Keratinocyte (primary cell): ENCODE measurements at regions not wholly inside any gene's neighbourhood (a gene's known extent, or its start where the extent isn't known, plus 50 kb on each side); places are given as distances from the start of the nearest gene placed in this dataset.
A peak's percentile ranks its signal among the peaks of the same experiment; 100 is the strongest.

ENCODE experiments used
- DNase-seq: peaks from one replicate; pipeline ENCODE4 v3.0.0-alpha.2; 2011; ENCODE audit warnings: low read depth, missing footprints, low spot score
- FAIRE-seq: peaks from 2 replicates; lab custom pipeline; 2011; peaks lifted over from hg19 to GRCh38; lab: Jason Lieb, UNC
- H2AFZ ChIP-seq: 2 replicates; pipeline ENCODE4 v1.6.0; 2012; ENCODE audit warnings: low read length, control low read depth, inconsistent platforms; ENCODE audit not compliant: control insufficient read depth
- H3K27ac ChIP-seq: 2 replicates; pipeline ENCODE4 v1.5.1; 2011; ENCODE audit warnings: low read length; ENCODE audit not compliant: control insufficient read depth, insufficient read depth
- H3K27me3 ChIP-seq: 3 replicates; pipeline ENCODE4 v1.6.0; 2011; ENCODE audit warnings: low read length; ENCODE audit not compliant: control insufficient read depth, insufficient read depth; ENCODE audit errors: extremely low read depth
- H3K36me3 ChIP-seq, 2 experiments: 2 replicates in 1 of 2; 3 replicates in 1 of 2; pipeline ENCODE4 v1.5.1; 2011; ENCODE audit warnings: low read length in 2 of 2, mild to moderate bottlenecking in 1 of 2; ENCODE audit not compliant: control insufficient read depth in 2 of 2, insufficient read depth in 2 of 2; ENCODE audit errors: extremely low read depth in 1 of 2
- H3K4me1 ChIP-seq: 3 replicates; pipeline ENCODE4 v1.5.1; 2011; ENCODE audit warnings: low read length; ENCODE audit not compliant: control insufficient read depth, insufficient read depth; ENCODE audit errors: extremely low read depth
- H3K4me2 ChIP-seq: 3 replicates; pipeline ENCODE4 v1.6.0; 2011; ENCODE audit warnings: low read depth, low read length; ENCODE audit not compliant: control insufficient read depth, insufficient read depth; ENCODE audit errors: extremely low read depth
- H3K4me3 ChIP-seq, 3 experiments: fragments of 200-600 bp in 1 of 3; sonication (generic) in 1 of 3; 2 replicates in 2 of 3; 3 replicates in 1 of 3; pipeline ENCODE4 v1.5.1; 2011 to 2016; ENCODE audit warnings: low read length in 3 of 3, mild to moderate bottlenecking in 3 of 3, control low read depth in 2 of 3, inconsistent platforms in 1 of 3, low read depth in 1 of 3, mixed read lengths in 1 of 3, mixed run types in 1 of 3, moderate library complexity in 1 of 3; ENCODE audit not compliant: control insufficient read depth in 2 of 3, insufficient read depth in 2 of 3; ENCODE audit errors: extremely low read depth in 1 of 3
- H3K79me2 ChIP-seq: 2 replicates; pipeline ENCODE4 v1.6.0; 2012; ENCODE audit warnings: low read length; ENCODE audit not compliant: control insufficient read depth, insufficient read depth
- H3K9ac ChIP-seq: 3 replicates; pipeline ENCODE4 v1.6.0; 2011; ENCODE audit warnings: low read length; ENCODE audit not compliant: control insufficient read depth, insufficient read depth; ENCODE audit errors: extremely low read depth
- H3K9me1 ChIP-seq: 3 replicates; pipeline ENCODE4 v1.6.0; 2011; ENCODE audit warnings: low read length; ENCODE audit not compliant: control insufficient read depth, insufficient read depth; ENCODE audit errors: extremely low read depth
- H3K9me3 ChIP-seq: 2 replicates; pipeline ENCODE4 v1.5.1; 2012; ENCODE audit warnings: low read depth, low read length; ENCODE audit not compliant: control insufficient read depth
- H4K20me1 ChIP-seq: 3 replicates; pipeline ENCODE4 v1.6.0; 2011; ENCODE audit warnings: low read length; ENCODE audit not compliant: control insufficient read depth, insufficient read depth; ENCODE audit errors: extremely low read depth
- EZH2 ChIP-seq: IDR thresholded peaks from one replicate; pipeline ENCODE4 v1.6.1; 2012; ENCODE audit warnings: inconsistent platforms, mild to moderate bottlenecking, low read length, moderate library complexity
- dilution Hi-C: fragments of 300-500 bp; cut with MboI; formaldehyde crosslinking; loops from one replicate; pipeline ENCODE4 v1.7.0; 2020; ENCODE audit warnings: low sequenced_read_pairs; ENCODE audit not compliant: extremely low pct_ligation_motif_present
- TF ChIP-seq, protein P1 (sequence below), 3 experiments: IDR thresholded peaks in 1 of 3; conservative IDR thresholded peaks in 1 of 3; optimal IDR thresholded peaks in 1 of 3; 2 replicates in 2 of 3; 3 replicates in 1 of 3; pipeline versions ENCODE3 to v1.5.1; 2011; ENCODE audit warnings: low read length in 3 of 3, mild to moderate bottlenecking in 3 of 3, moderate library complexity in 2 of 3, control low read depth in 1 of 3, inconsistent platforms in 1 of 3; ENCODE audit not compliant: insufficient read depth in 2 of 3; ENCODE audit errors: extremely low read depth in 1 of 3

DNA sequence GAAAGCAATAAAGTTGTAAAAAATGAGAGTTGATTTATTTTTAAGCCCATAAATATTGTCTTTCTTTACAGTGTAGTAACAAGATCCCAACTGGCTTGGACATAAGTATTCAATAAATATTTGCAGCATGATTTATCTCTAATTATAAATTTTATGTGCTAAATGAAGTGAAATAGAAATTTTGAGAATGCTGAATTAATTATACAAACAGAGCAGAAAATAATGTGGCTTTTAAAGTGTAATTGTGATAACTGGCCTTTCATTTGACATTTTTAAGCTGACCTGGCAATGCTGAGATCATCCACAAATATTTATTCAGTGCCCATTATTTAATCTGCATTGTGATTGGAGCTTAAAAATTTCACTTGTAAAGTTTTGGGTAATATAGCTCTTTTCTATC lies 201.6 kb upstream of the NAV3 start:
- H3K9ac ChIP-seq = no peak overlapping the region
- TF ChIP-seq, protein P1, sequence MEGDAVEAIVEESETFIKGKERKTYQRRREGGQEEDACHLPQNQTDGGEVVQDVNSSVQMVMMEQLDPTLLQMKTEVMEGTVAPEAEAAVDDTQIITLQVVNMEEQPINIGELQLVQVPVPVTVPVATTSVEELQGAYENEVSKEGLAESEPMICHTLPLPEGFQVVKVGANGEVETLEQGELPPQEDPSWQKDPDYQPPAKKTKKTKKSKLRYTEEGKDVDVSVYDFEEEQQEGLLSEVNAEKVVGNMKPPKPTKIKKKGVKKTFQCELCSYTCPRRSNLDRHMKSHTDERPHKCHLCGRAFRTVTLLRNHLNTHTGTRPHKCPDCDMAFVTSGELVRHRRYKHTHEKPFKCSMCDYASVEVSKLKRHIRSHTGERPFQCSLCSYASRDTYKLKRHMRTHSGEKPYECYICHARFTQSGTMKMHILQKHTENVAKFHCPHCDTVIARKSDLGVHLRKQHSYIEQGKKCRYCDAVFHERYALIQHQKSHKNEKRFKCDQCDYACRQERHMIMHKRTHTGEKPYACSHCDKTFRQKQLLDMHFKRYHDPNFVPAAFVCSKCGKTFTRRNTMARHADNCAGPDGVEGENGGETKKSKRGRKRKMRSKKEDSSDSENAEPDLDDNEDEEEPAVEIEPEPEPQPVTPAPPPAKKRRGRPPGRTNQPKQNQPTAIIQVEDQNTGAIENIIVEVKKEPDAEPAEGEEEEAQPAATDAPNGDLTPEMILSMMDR (optimal IDR thresholded peaks at IDR 0.05 in 1 of 3, IDR thresholded peaks at IDR 0.05 in 1 of 3, conservative IDR thresholded peaks at IDR 0.05 in 1 of 3; ENCODE audit: extremely low read depth in 1 of 3, insufficient read depth in 2 of 3, low read length in 3 of 3) = no peak
- no peak for TF ChIP-seq EZH2
- H2AFZ ChIP-seq = no peak overlapping the region
- H3K79me2 ChIP-seq = no peaks in the 10 kb centered on the region
- dilution Hi-C loops = no loop called here
- H3K4me3 ChIP-seq = no peak overlapping the region
- FAIRE-seq (no peak), DNase-seq (no peak)
- no peaks in the 10 kb centered on the region for H3K36me3 ChIP-seq
- no peak overlapping the region for H3K4me2 ChIP-seq
- no peaks in the 10 kb centered on the region for H4K20me1 ChIP-seq
- no peaks in the 10 kb centered on the region for H3K9me1 ChIP-seq
- no peaks in the 10 kb centered on the region for H3K9me3 ChIP-seq
- H3K4me1 ChIP-seq = peaks cover 13% of the 10 kb centered on the region
- H3K27me3 ChIP-seq = no peaks in the 10 kb centered on the region
- H3K27ac ChIP-seq = no peak overlapping the region

GRCh38 chr12:77625441-77625840 lies 205.3 kb upstream of the NAV3 start:
- no peaks in the 10 kb centered on the region for H3K36me3 ChIP-seq
- no peaks in the 10 kb centered on the region for H3K79me2 ChIP-seq
- H2AFZ ChIP-seq = no peak overlapping the region
- H3K9ac ChIP-seq = peak overlapping the region; percentile 0
- peak overlapping the region; percentile 29 for H3K4me2 ChIP-seq
- peak; percentile 73 for FAIRE-seq
- peaks cover 8% of the 10 kb centered on the region for H3K4me1 ChIP-seq
- H4K20me1 ChIP-seq = no peaks in the 10 kb centered on the region
- dilution Hi-C loops = no loop called here
- no peak for TF ChIP-seq EZH2
- TF ChIP-seq, protein P1 (optimal IDR thresholded peaks at IDR 0.05 in 1 of 3, IDR thresholded peaks at IDR 0.05 in 1 of 3, conservative IDR thresholded peaks at IDR 0.05 in 1 of 3; ENCODE audit: extremely low read depth in 1 of 3, insufficient read depth in 2 of 3, low read length in 3 of 3) = no peak
- H3K27me3 ChIP-seq = no peaks in the 10 kb centered on the region
- H3K9me3 ChIP-seq = no peaks in the 10 kb centered on the region
- H3K27ac ChIP-seq = peak overlapping the region; percentile 30
- no peaks in the 10 kb centered on the region for H3K9me1 ChIP-seq
- DNase-seq = no peak
- H3K4me3 ChIP-seq = no peak overlapping the region
